GM19467 (cell line): ENCODE measurements at regions not wholly inside any gene's neighbourhood (a gene's known extent, or its start where the extent isn't known, plus 50 kb on each side); places are given as distances from the start of the nearest gene placed in this dataset.

Experiments
- ATAC-seq: cut with Tn5 transposase; IDR thresholded peaks from one replicate; pipeline ENCODE4 v1.9.1; 2021; ENCODE audit warnings: mild to moderate bottlenecking, moderate library complexity; ENCODE audit not compliant: unreplicated experiment

- ATAC-seq, result no peak
Observed at GRCh38 chr2:177131858-177132257, 80.7 kb upstream of the HNRNPA3 start.

- no peak for ATAC-seq
Observed at GRCh38 chr2:177138823-177139222, 73.8 kb upstream of the HNRNPA3 start.

- no peak for ATAC-seq
Observed at GRCh38 chr2:177141866-177142265, 70.7 kb upstream of the HNRNPA3 start.

- no peak for ATAC-seq
Observed at GRCh38 chr2:177143444-177143843, 69.2 kb upstream of the HNRNPA3 start.

GRCh38 chr2:177147093-177147694 lies 65.4 kb upstream of the HNRNPA3 start:
- ATAC-seq, result no peak

GRCh38 chr2:177147834-177148445 lies 64.7 kb upstream of the HNRNPA3 start:
- ATAC-seq, result no peak

- ATAC-seq, result peak; percentile 85
Observed at GRCh38 chr2:177148477-177149154, 64.0 kb upstream of the HNRNPA3 start.

- ATAC-seq, result no peak
Observed at GRCh38 chr2:177149155-177149503, 63.5 kb upstream of the HNRNPA3 start.

DNA sequence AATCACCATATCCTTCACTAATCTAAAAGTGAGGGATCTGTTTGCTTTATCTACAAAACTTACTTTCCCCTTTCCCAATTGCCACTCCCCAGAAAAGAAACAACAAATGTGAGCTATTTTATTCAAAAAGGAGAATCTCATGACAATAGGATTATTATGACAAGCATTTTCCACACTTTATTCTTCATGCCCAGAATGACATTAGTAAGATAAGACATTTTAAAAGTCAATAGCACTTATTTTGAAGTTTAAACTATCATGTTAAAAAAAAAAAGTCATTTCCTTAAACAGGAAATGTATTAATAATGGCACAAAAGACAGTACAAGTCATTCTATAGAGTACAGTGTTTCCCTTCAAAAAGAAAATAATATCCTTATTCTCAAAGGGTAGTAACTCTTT lies 58.8 kb upstream of the HNRNPA3 start:
- ATAC-seq, result no peak

- no peak for ATAC-seq
Observed at GRCh38 chr2:177154809-177155208, 57.8 kb upstream of the HNRNPA3 start.

- ATAC-seq, result no peak
Observed at GRCh38 chr2:177155631-177156030, 57.0 kb upstream of the HNRNPA3 start.

DNA sequence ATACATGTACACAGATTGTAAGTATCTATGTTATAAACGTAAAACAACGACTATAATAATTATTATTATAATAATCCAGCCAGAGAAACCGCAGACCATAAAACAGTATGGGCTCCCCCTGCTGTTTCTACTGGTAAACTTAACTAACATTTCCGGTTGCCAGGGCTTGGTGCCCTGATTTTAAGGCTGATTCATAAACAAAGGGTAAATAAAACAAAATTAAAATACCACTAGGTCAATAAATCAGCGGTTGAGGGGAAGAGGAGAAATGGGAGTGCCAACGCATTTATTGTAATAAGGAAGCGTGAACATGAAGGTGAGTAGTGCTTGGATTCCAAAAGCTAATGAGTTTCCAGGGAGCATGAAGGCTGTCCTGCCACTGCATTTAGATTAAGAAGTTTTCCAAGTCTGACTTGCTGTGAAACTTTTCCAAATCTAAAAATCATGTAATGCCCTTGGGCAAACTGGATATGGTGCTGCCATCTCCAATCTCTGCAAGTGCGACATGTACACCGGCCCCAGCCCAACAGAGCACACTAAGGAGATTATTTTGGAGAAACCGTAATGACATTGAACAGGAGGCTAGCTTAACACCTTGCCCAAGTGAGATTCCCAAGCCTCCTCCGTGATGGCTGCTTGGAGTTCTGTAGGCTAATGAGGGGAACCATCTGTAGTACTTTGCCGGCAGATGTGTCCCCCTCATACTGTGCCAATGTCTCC lies 50.7 kb upstream of the HNRNPA3 start:
- no peak for ATAC-seq
